BE2C (cell line): ENCODE measurements at regions not wholly inside any gene's neighbourhood (a gene's known extent, or its start where the extent isn't known, plus 50 kb on each side); places are given as distances from the start of the nearest gene placed in this dataset.
"Not testable (repeated sequence)": the region's sequence is repeated elsewhere in the genome, so short reads cannot be mapped to it uniquely, and the experiment has no call there.

ENCODE experiments used
- DNase-seq: peaks from one replicate; pipeline ENCODE4 v3.0.0-alpha.2; 2020
- H3K27me3 ChIP-seq: fragments of 250-450 bp; sonication (Bioruptor Pico); 2 replicates; pipeline ENCODE4 v1.5.1; 2020; ENCODE audit warnings: mild to moderate bottlenecking
- H3K36me3 ChIP-seq: fragments of 250-450 bp; sonication (Bioruptor Pico); 2 replicates; pipeline ENCODE4 v1.5.1; 2020; ENCODE audit warnings: mild to moderate bottlenecking
- H3K4me1 ChIP-seq: fragments of 250-450 bp; sonication (Bioruptor Pico); 2 replicates; pipeline ENCODE4 v1.5.1; 2020
- H3K4me3 ChIP-seq: 2 replicates; pipeline ENCODE4 v1.5.1; 2011; ENCODE audit warnings: low read depth, low read length
- H3K9me3 ChIP-seq: fragments of 250-450 bp; sonication (Bioruptor Pico); 2 replicates; pipeline ENCODE4 v1.5.1; 2020
- CTCF ChIP-seq: IDR thresholded peaks from 2 replicates; pipeline ENCODE4 v1.5.1; 2012; ENCODE audit warnings: mild to moderate bottlenecking, low read depth, low read length

- Histone ChIP-seq H3K27me3 (no peaks in the 10 kb centered on the region), H3K4me1 (no peaks in the 10 kb centered on the region), H3K9me3 (no peaks in the 10 kb centered on the region; the same call in 1 of the 2 replicates), H3K4me3 (no peak overlapping the region), H3K36me3 (no peaks in the 10 kb centered on the region)
- TF ChIP-seq CTCF = no peak
- DNase-seq = no peak
Measured at GRCh38 chr7:91383053-91383904, 119.0 kb downstream of the FZD1 start.

- no peaks in the 10 kb centered on the region for H3K4me1 ChIP-seq
- no peaks in the 10 kb centered on the region for H3K36me3 ChIP-seq
- no peak overlapping the region for H3K4me3 ChIP-seq
- H3K27me3 ChIP-seq = no peaks in the 10 kb centered on the region
- no peak for DNase-seq
- TF ChIP-seq CTCF = no peak
- H3K9me3 ChIP-seq = no peaks in the 10 kb centered on the region; the same call in 1 of the 2 replicates
Measured at GRCh38 chr7:91383905-91384274, 119.7 kb downstream of the FZD1 start.

GRCh38 chr7:91394757-91395156 lies 130.5 kb downstream of the FZD1 start:
- H3K4me1 ChIP-seq, H3K4me3 ChIP-seq, H3K27me3 ChIP-seq, H3K36me3 ChIP-seq, DNase-seq, H3K9me3 ChIP-seq: not testable (repeated sequence)

GRCh38 chr7:91395313-91395712 lies 131.1 kb downstream of the FZD1 start:
- H3K4me1 ChIP-seq, H3K4me3 ChIP-seq, H3K36me3 ChIP-seq, DNase-seq, H3K27me3 ChIP-seq, H3K9me3 ChIP-seq: not testable (repeated sequence)

GRCh38 chr7:91397096-91397495 lies 132.9 kb downstream of the FZD1 start:
- TF ChIP-seq CTCF = no peak
- no peak overlapping the region for H3K4me3 ChIP-seq
- no peaks in the 10 kb centered on the region for H3K36me3 ChIP-seq
- H3K9me3 ChIP-seq = no peaks in the 10 kb centered on the region
- H3K27me3 ChIP-seq = no peaks in the 10 kb centered on the region
- DNase-seq = no peak
- H3K4me1 ChIP-seq = no peaks in the 10 kb centered on the region

- TF ChIP-seq CTCF = no peak
- no peaks in the 10 kb centered on the region for H3K27me3 ChIP-seq
- no peak overlapping the region for H3K4me3 ChIP-seq
- no peaks in the 10 kb centered on the region for H3K9me3 ChIP-seq
- H3K4me1 ChIP-seq = no peaks in the 10 kb centered on the region
- DNase-seq = no peak
- no peaks in the 10 kb centered on the region for H3K36me3 ChIP-seq
Measured at GRCh38 chr7:91397612-91398011, 133.4 kb downstream of the FZD1 start.

GRCh38 chr7:91398341-91398740 lies 134.1 kb downstream of the FZD1 start:
- Histone ChIP-seq H3K4me1 (no peaks in the 10 kb centered on the region), H3K9me3 (no peaks in the 10 kb centered on the region), H3K36me3 (no peaks in the 10 kb centered on the region), H3K27me3 (no peaks in the 10 kb centered on the region), H3K4me3 (no peak overlapping the region)
- no peak for DNase-seq
- TF ChIP-seq CTCF = no peak
